ENCODE measurements at regions not wholly inside any gene's neighbourhood (a gene's known extent, or its start where the extent isn't known, plus 50 kb on each side); places are given as distances from the start of the nearest gene placed in this dataset.

GRCh38 chr17:13753154-13753553, 151.4 kb upstream of the HS3ST3A1 start:
- TF ChIP-seq CTCF (IDR thresholded peaks at IDR 0.05 in 8 of 11, conservative IDR thresholded peaks at IDR 0.05 in 3 of 11), result no peak
- TF ChIP-seq POLR2AphosphoS5 (IDR thresholded peaks at IDR 0.05), result no peak
